Smooth muscle cell (in vitro differentiated cells): ENCODE measurements at regions not wholly inside any gene's neighbourhood (a gene's known extent, or its start where the extent isn't known, plus 50 kb on each side); places are given as distances from the start of the nearest gene placed in this dataset.

Source experiments
- DNase-seq: peaks from one replicate; lab custom pipeline; 2025; ENCODE audit not compliant: unreplicated experiment; lab: John Stamatoyannopoulos, UW
- H2AFZ ChIP-seq: fragments of 200-600 bp; sonication (generic); 2 replicates; pipeline ENCODE4 v1.6.0; 2016; ENCODE audit warnings: antibody characterized with exemption, low read depth, mild to moderate bottlenecking
- H3F3A ChIP-seq: fragments of 200-600 bp; sonication (generic); 2 replicates; pipeline ENCODE4 v1.6.0; 2017; ENCODE audit warnings: antibody characterized with exemption, low read depth
- H3K27ac ChIP-seq: fragments of 200-600 bp; sonication (generic); 2 replicates; pipeline ENCODE4 v1.5.1; 2016; ENCODE audit warnings: low read depth, mild to moderate bottlenecking
- H3K27me3 ChIP-seq: fragments of 200-600 bp; sonication (generic); 2 replicates; pipeline ENCODE4 v1.6.1; 2016; ENCODE audit warnings: low read depth, mild to moderate bottlenecking
- H3K36me3 ChIP-seq: fragments of 200-600 bp; sonication (generic); 2 replicates; pipeline ENCODE4 v1.5.1; 2016; ENCODE audit warnings: low read depth
- H3K4me1 ChIP-seq: fragments of 200-600 bp; sonication (generic); 2 replicates; pipeline ENCODE4 v1.5.1; 2016; ENCODE audit warnings: low read depth
- H3K4me2 ChIP-seq: fragments of 200-600 bp; sonication (generic); 2 replicates; pipeline ENCODE4 v1.6.0; 2016; ENCODE audit warnings: mild to moderate bottlenecking
- H3K4me3 ChIP-seq: fragments of 200-600 bp; sonication (generic); 2 replicates; pipeline ENCODE4 v1.5.1; 2016; ENCODE audit warnings: mild to moderate bottlenecking
- H3K79me2 ChIP-seq: fragments of 200-600 bp; sonication (generic); 2 replicates; pipeline ENCODE4 v1.6.0; 2016; ENCODE audit warnings: low read depth, mild to moderate bottlenecking
- H3K9ac ChIP-seq: fragments of 200-600 bp; sonication (generic); 2 replicates; pipeline ENCODE4 v1.6.0; 2016; ENCODE audit warnings: low read depth
- H3K9me3 ChIP-seq: fragments of 200-600 bp; sonication (generic); replicated peaks from 2 replicates; pipeline ENCODE4 v1.5.1; 2016; ENCODE audit warnings: low read depth
- H4K20me1 ChIP-seq: fragments of 200-600 bp; sonication (generic); 2 replicates; pipeline ENCODE4 v1.6.0; 2016; ENCODE audit warnings: low read depth
- WGBS: methylation state at CpG from one replicate; pipeline ENCODE4 v1.1.7; 2016; ENCODE audit warnings: low lambda C conversion rate; 5-methylcytosine and 5-hydroxymethylcytosine counted together
- TF ChIP-seq, protein P1 (sequence below): fragments of 200-600 bp; sonication (generic); IDR thresholded peaks from 2 replicates; pipeline ENCODE4 v1.5.1; 2017; ENCODE audit warnings: borderline replicate concordance, mild to moderate bottlenecking, antibody characterized with exemption; ENCODE audit not compliant: insufficient read depth, poor library complexity, severe bottlenecking

DNA sequence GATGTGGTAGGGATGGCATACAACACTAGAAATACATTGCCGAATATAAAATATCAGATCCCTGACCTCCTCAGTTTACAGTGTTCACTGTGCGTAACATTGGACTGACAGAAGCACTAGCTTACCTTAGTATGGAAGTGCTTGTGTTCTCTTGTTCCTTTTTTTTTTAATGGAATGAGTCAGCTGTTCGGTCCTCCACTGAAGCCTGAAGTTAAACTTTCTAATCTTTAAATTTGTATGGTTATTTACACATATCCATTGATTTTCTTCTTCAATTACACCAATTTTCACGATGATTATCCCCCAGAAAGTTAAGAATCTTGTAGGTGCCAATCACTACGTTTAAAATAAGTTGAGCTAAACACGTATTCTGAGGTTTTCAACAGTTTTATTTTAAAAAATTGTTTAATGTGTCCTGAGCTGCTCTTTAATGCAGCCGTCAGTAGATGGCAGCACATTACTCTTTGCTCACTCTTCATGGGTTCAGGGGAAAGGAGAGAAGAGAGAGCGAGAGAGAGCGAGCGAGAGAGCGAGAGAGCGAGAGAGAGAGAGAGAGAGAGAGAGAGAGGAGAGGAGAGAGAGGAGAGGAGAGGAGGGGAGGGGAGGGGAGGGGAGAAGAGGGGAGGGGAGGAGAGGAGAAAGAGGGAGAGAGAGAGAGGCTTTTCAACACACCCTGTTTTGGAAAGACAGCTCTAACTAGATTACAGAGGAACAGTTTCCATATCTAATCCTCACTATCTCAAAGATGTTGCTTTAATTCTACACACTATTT lies 134.7 kb upstream of the SCAF11 start:
- no peak overlapping the region for H3K27ac ChIP-seq
- no peaks in the 10 kb centered on the region for H3K36me3 ChIP-seq
- 33% methylated on average over 8 of the region's 12 CpGs for WGBS
- H3K4me2 ChIP-seq: peak overlapping the region; percentile 81
- peaks cover 6% of the 10 kb centered on the region for H3F3A ChIP-seq
- no peak for DNase-seq
- no peaks in the 10 kb centered on the region for H3K79me2 ChIP-seq
- H4K20me1 ChIP-seq: no peaks in the 10 kb centered on the region
- H2AFZ ChIP-seq: peak overlapping the region; percentile 67
- H3K4me3 ChIP-seq: peak overlapping the region; percentile 37
- H3K4me1 ChIP-seq: peaks cover 16% of the 10 kb centered on the region
- H3K27me3 ChIP-seq: peaks cover 24% of the 10 kb centered on the region
- no peaks in the 10 kb centered on the region for H3K9me3 ChIP-seq
- TF ChIP-seq, protein P1, sequence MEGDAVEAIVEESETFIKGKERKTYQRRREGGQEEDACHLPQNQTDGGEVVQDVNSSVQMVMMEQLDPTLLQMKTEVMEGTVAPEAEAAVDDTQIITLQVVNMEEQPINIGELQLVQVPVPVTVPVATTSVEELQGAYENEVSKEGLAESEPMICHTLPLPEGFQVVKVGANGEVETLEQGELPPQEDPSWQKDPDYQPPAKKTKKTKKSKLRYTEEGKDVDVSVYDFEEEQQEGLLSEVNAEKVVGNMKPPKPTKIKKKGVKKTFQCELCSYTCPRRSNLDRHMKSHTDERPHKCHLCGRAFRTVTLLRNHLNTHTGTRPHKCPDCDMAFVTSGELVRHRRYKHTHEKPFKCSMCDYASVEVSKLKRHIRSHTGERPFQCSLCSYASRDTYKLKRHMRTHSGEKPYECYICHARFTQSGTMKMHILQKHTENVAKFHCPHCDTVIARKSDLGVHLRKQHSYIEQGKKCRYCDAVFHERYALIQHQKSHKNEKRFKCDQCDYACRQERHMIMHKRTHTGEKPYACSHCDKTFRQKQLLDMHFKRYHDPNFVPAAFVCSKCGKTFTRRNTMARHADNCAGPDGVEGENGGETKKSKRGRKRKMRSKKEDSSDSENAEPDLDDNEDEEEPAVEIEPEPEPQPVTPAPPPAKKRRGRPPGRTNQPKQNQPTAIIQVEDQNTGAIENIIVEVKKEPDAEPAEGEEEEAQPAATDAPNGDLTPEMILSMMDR: peak; percentile 83
- no peak overlapping the region for H3K9ac ChIP-seq

DNA sequence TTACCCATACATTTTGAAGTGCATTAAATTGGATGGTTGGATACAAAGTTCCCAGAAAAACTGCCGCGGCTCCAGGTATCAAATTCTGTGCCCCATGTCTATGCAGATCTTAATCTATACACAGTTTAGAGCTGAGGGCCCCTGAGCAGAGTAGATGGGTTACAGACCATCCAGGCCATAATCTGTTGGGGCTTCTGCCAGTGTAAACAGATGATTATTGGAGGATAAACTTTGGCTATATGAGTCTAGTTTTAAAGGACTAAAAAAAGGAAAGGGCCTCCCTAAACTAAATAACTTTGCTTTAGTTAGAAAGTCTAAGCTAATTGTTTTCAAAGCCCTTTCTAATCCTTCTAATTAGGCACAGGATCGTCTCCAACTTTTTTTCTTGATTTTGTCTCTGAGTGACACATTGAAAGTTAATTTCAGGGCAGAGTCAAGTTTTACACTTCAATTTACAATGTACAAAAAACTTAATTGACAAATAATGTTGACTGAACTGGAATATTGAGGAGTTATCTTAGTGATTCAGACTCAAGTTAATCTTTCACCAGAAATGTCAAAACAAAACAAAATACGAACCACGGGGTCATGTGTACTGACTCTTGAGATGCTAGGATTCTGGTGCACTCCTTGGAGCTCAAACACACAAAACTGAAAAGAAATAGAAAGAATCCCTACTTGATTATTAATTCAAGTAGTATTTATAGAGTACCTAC lies 133.9 kb upstream of the SCAF11 start:
- Histone ChIP-seq H3K4me3 (peak overlapping the region; percentile 37), H3F3A (peaks cover 6% of the 10 kb centered on the region), H3K79me2 (no peaks in the 10 kb centered on the region), H3K9ac (no peak overlapping the region), H3K36me3 (no peaks in the 10 kb centered on the region), H3K27me3 (peaks cover 24% of the 10 kb centered on the region), H3K27ac (no peak overlapping the region), H3K4me1 (peaks cover 16% of the 10 kb centered on the region), H3K9me3 (no peaks in the 10 kb centered on the region), H4K20me1 (no peaks in the 10 kb centered on the region), H2AFZ (peak overlapping the region; percentile 67), H3K4me2 (peak overlapping the region; percentile 81)
- TF ChIP-seq, protein P1: no peak
- no peak for DNase-seq
- WGBS: 20% methylated on average over 5 of the region's 5 CpGs

DNA sequence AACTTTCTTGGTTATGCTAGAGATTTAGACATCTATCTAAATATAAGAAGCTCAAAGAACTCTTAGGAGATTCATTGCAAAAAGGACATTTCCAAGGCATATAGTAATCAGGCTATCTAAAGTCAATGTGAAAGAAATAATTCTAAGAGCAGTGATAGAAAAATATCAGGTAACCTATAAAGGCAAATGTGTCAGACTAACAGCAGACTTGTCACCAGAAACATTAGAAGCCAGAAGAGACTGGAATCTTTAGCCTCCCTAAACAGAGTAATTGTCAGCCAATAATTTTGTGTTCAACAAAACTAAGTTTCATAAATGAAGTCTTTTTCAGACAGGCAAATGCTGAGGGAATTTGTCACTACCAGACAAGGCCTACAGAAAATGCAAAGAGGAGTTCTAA lies 122.0 kb upstream of the SCAF11 start:
- H3F3A ChIP-seq: no peaks in the 10 kb centered on the region
- no peaks in the 10 kb centered on the region for H3K79me2 ChIP-seq
- no peak overlapping the region for H3K9ac ChIP-seq
- no peaks in the 10 kb centered on the region for H4K20me1 ChIP-seq
- TF ChIP-seq, protein P1: no peak
- H3K27ac ChIP-seq: no peak overlapping the region
- no peaks in the 10 kb centered on the region for H3K9me3 ChIP-seq
- no peak for DNase-seq
- H3K4me3 ChIP-seq: no peak overlapping the region
- no peaks in the 10 kb centered on the region for H3K36me3 ChIP-seq
- no peaks in the 10 kb centered on the region for H3K27me3 ChIP-seq
- H3K4me2 ChIP-seq: no peak overlapping the region
- H2AFZ ChIP-seq: no peak overlapping the region
- no peaks in the 10 kb centered on the region for H3K4me1 ChIP-seq
